Natural killer cell (primary cell): ENCODE measurements at regions not wholly inside any gene's neighbourhood (a gene's known extent, or its start where the extent isn't known, plus 50 kb on each side); places are given as distances from the start of the nearest gene placed in this dataset.
"Not testable (repeated sequence)": the region's sequence is repeated elsewhere in the genome, so short reads cannot be mapped to it uniquely, and the experiment has no call there.

Experiments used
- ATAC-seq, 3 donors: fragments of 150-1000 bp in 2 of 3; fragments of 200-7000 bp in 1 of 3; cut with Tn5 transposase; 1 replicate in 1 of 3; 2 replicates in 2 of 3; pipeline ENCODE4 v1.10.0; 2021; ENCODE audit warnings: mild to moderate bottlenecking in 2 of 3, moderate library complexity in 2 of 3
- DNase-seq, 2 donors: peaks; one replicate each; pipeline versions ENCODE4 v3.0.0 to v3.0.0-alpha.2; 2013 to 2021; ENCODE audit warnings: mixed read lengths in 1 of 2
- H3K27ac ChIP-seq: one replicate; pipeline ENCODE4 v1.5.1; 2013; ENCODE audit warnings: mild to moderate bottlenecking, low read length
- H3K27me3 ChIP-seq: one replicate; pipeline ENCODE4 v1.6.1; 2013; ENCODE audit warnings: low read length; ENCODE audit not compliant: control insufficient read depth, insufficient read depth
- H3K36me3 ChIP-seq: one replicate; pipeline ENCODE4 v1.6.1; 2013; ENCODE audit warnings: low read length; ENCODE audit not compliant: control insufficient read depth, insufficient read depth
- H3K4me1 ChIP-seq: one replicate; pipeline ENCODE4 v1.6.1; 2013; ENCODE audit warnings: low read length; ENCODE audit not compliant: control insufficient read depth, insufficient read depth
- H3K4me3 ChIP-seq: one replicate; pipeline ENCODE4 v1.5.1; 2013; ENCODE audit warnings: low read length
- H3K9me3 ChIP-seq: one replicate; pipeline ENCODE4 v1.6.1; 2013; ENCODE audit warnings: low read length; ENCODE audit not compliant: control insufficient read depth, insufficient read depth
- H3K27ac Mint-ChIP-seq, 2 donors: one replicate each; pipeline ENCODE4 v1.8.0; 2022; ENCODE audit warnings: mild to moderate bottlenecking in 2 of 2, mixed read lengths in 2 of 2, moderate library complexity in 1 of 2
- H3K27me3 Mint-ChIP-seq, 2 donors: one replicate each; pipeline ENCODE4 v1.8.0; 2022; ENCODE audit warnings: low read depth in 2 of 2, mixed read lengths in 2 of 2
- H3K36me3 Mint-ChIP-seq: one replicate; pipeline ENCODE4 v1.8.0; 2022; ENCODE audit warnings: mixed read lengths
- H3K4me1 Mint-ChIP-seq, 2 donors: one replicate each; pipeline ENCODE4 v1.8.0; 2022; ENCODE audit warnings: mixed read lengths in 2 of 2
- H3K4me3 Mint-ChIP-seq: one replicate; pipeline ENCODE4 v1.8.0; 2022; ENCODE audit warnings: mild to moderate bottlenecking, moderate library complexity, mixed read lengths
- H3K9me3 Mint-ChIP-seq, 2 donors: one replicate each; pipeline ENCODE4 v1.8.0; 2022; ENCODE audit warnings: mixed read lengths in 2 of 2
- WGBS: methylation state at CpG from one replicate; pipeline ENCODE4 v1.1.7; 2013; ENCODE audit warnings: missing lambda C conversion rate; ENCODE audit not compliant: insufficient coverage; 5-methylcytosine and 5-hydroxymethylcytosine counted together
- intact Hi-C: fragments of 100-400 bp; cut with micrococcal nuclease; formaldehyde crosslinking; loops from one replicate; pipeline ENCODE4 v1.14.2; 2022
- TF ChIP-seq, protein P1 (sequence below): fragments of 200-600 bp; IDR thresholded peaks from one replicate; pipeline ENCODE4 v1.8.0; 2022; ENCODE audit warnings: antibody characterized with exemption

DNA sequence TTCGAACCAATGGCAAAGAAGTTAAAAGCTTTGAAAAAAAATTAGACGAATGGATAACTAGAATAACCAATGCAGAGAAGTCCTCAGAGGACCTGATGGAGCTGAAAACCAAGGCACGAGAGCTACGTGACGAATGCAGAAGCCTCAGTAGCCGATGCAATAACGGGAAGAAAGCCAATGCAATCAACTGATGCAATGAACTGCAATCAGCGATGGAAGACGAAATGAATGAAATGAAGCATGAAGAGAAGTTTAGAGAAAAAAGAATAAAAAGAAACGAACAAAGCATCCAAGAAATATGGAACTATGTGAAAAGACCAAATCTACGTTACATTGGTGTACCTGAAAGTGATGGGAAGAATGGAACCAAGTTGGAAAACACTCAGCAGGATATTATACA lies 52.6 kb upstream of the MRPS30 start:
- H3K4me1 ChIP-seq, H3K4me3 Mint-ChIP-seq, H3K27me3 Mint-ChIP-seq, H3K36me3 Mint-ChIP-seq, H3K36me3 ChIP-seq, H3K4me3 ChIP-seq, H3K9me3 ChIP-seq, H3K27ac ChIP-seq, H3K27ac Mint-ChIP-seq, intact Hi-C loops, H3K27me3 ChIP-seq, ATAC-seq, H3K4me1 Mint-ChIP-seq, DNase-seq: not testable (repeated sequence)
- peaks cover 7 to 14% of the 10 kb centered on the region in 2 donors for H3K9me3 Mint-ChIP-seq
- 87% methylated on average over 11 of the region's 11 CpGs for WGBS

DNA sequence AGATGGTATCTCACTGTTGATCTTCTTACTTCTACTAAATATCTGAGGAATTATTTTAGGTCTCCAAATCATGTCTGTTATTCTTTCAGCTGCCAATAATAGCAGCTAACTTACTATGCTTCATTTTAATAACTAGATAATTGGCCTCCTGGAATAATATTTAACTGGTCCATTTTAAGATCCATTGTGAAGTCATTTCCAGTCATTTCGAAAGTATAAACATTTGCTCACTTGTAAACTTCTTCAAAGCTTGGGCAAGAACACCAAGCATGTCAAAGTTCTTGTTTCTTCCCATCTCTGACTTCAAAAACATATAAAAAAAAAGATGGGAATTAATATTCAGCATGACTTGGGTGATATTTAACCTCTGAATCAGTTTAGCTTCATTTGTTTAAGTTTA lies 61.4 kb upstream of the MRPS30 start:
- no peaks in the 10 kb centered on the region for H3K4me1 Mint-ChIP-seq
- intact Hi-C loops = no loop called here
- no peak overlapping the region for H3K4me3 Mint-ChIP-seq
- TF ChIP-seq, protein P1, sequence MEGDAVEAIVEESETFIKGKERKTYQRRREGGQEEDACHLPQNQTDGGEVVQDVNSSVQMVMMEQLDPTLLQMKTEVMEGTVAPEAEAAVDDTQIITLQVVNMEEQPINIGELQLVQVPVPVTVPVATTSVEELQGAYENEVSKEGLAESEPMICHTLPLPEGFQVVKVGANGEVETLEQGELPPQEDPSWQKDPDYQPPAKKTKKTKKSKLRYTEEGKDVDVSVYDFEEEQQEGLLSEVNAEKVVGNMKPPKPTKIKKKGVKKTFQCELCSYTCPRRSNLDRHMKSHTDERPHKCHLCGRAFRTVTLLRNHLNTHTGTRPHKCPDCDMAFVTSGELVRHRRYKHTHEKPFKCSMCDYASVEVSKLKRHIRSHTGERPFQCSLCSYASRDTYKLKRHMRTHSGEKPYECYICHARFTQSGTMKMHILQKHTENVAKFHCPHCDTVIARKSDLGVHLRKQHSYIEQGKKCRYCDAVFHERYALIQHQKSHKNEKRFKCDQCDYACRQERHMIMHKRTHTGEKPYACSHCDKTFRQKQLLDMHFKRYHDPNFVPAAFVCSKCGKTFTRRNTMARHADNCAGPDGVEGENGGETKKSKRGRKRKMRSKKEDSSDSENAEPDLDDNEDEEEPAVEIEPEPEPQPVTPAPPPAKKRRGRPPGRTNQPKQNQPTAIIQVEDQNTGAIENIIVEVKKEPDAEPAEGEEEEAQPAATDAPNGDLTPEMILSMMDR = no peak
- 73% methylated on average over 1 of the region's 1 CpG for WGBS
- peaks cover 8 to 10% of the 10 kb centered on the region in 2 donors for H3K9me3 Mint-ChIP-seq
- no peak overlapping the region for H3K27ac ChIP-seq
- DNase-seq (no peak), ATAC-seq (no peak)
- H3K4me3 ChIP-seq = no peak overlapping the region
- no peak overlapping the region for H3K27ac Mint-ChIP-seq
- no peaks in the 10 kb centered on the region for H3K9me3 ChIP-seq
- no peaks in the 10 kb centered on the region for H3K27me3 ChIP-seq
- no peaks in the 10 kb centered on the region for H3K36me3 Mint-ChIP-seq
- H3K27me3 Mint-ChIP-seq = no peaks in the 10 kb centered on the region
- H3K4me1 ChIP-seq = no peaks in the 10 kb centered on the region
- H3K36me3 ChIP-seq = no peaks in the 10 kb centered on the region

DNA sequence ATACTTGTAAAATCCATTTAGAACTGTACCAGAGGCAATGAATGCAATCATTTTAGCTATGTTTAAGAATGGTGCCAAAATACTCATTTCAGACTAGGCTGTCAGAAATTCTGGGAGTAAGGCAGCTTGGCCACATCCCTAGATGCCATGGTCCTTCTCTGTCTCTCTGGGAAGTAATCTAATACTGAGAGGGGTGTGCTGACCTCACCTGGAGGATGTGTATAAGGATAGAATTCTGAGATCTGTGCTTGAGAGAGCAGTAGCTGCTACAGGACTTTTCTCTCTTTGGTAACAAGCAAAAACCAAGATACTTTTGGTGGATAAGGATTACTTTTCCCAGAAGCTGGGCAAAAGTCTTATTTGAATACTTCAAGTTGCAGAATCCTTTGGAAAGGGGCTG lies 68.1 kb upstream of the MRPS30 start:
- no peak overlapping the region for H3K4me3 ChIP-seq
- no peaks in the 10 kb centered on the region for H3K36me3 ChIP-seq
- H3K9me3 Mint-ChIP-seq = peaks cover 0 to 6% of the 10 kb centered on the region in 2 donors
- H3K27ac Mint-ChIP-seq = no peak overlapping the region
- ATAC-seq (no peak), DNase-seq (no peak)
- TF ChIP-seq, protein P1 = no peak
- H3K27ac ChIP-seq = no peak overlapping the region
- intact Hi-C loops = no loop called here
- H3K4me1 ChIP-seq = no peaks in the 10 kb centered on the region
- H3K4me1 Mint-ChIP-seq = no peaks in the 10 kb centered on the region
- no peak overlapping the region for H3K4me3 Mint-ChIP-seq
- H3K9me3 ChIP-seq = no peaks in the 10 kb centered on the region
- H3K27me3 ChIP-seq = no peaks in the 10 kb centered on the region
- no peaks in the 10 kb centered on the region for H3K27me3 Mint-ChIP-seq
- H3K36me3 Mint-ChIP-seq = no peaks in the 10 kb centered on the region

DNA sequence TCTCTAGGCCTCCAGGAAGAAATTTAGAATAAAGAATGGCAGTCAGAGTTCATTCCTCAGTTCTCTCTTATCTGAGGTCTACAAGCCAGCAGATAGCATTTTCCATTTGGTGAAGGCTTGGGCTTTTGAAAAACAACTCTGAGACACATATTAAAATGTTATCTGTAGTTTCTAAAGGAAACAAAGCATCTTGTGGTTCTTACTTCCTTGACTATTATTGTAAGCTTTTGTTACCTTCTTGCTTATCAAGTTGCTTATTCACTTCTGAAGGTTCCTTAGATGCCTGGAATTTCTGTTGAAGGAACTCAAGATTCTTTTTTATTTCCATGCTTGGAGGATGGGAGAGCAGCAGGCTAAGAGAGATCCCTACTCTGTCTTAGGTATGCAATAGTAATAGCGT lies 79.2 kb upstream of the MRPS30 start:
- H3K4me1 Mint-ChIP-seq = no peaks in the 10 kb centered on the region
- DNase-seq (no peak), ATAC-seq (no peak)
- Histone ChIP-seq H3K4me3 (no peak overlapping the region), H3K4me1 (no peaks in the 10 kb centered on the region), H3K27me3 (no peaks in the 10 kb centered on the region), H3K9me3 (no peaks in the 10 kb centered on the region), H3K36me3 (no peaks in the 10 kb centered on the region), H3K27ac (no peak overlapping the region)
- no peaks in the 10 kb centered on the region for H3K27me3 Mint-ChIP-seq
- no peak overlapping the region for H3K27ac Mint-ChIP-seq
- H3K4me3 Mint-ChIP-seq = no peak overlapping the region
- WGBS = 100% methylated on average over 1 of the region's 1 CpG
- intact Hi-C loops = no loop called here
- H3K9me3 Mint-ChIP-seq = peaks cover 3 to 8% of the 10 kb centered on the region in 2 donors
- H3K36me3 Mint-ChIP-seq = no peaks in the 10 kb centered on the region
- TF ChIP-seq, protein P1 = no peak
